ENCODE measurements at regions not wholly inside any gene's neighbourhood (a gene's known extent, or its start where the extent isn't known, plus 50 kb on each side); places are given as distances from the start of the nearest gene placed in this dataset.

- Histone ChIP-seq H3K4me1 (no peaks in the 10 kb centered on the region), H3K36me3 (no peaks in the 10 kb centered on the region)
- intact Hi-C loops (cut with DNase I; ENCODE audit: low total_unique reads): no loop called here
These were observed 50.3 kb upstream of the BTBD3 start for GRCh38 chr20:11867291-11867919.

More at GRCh38 chr20:11867291-11867919, 50.3 kb upstream of the BTBD3 start:
- no peak for DNase-seq
- Histone ChIP-seq H3K4me3 (no peak overlapping the region), H3K27me3 (no peaks in the 10 kb centered on the region), H3K27ac (no peak overlapping the region), H3K9me3 (no peaks in the 10 kb centered on the region)
- TF ChIP-seq, protein P1, sequence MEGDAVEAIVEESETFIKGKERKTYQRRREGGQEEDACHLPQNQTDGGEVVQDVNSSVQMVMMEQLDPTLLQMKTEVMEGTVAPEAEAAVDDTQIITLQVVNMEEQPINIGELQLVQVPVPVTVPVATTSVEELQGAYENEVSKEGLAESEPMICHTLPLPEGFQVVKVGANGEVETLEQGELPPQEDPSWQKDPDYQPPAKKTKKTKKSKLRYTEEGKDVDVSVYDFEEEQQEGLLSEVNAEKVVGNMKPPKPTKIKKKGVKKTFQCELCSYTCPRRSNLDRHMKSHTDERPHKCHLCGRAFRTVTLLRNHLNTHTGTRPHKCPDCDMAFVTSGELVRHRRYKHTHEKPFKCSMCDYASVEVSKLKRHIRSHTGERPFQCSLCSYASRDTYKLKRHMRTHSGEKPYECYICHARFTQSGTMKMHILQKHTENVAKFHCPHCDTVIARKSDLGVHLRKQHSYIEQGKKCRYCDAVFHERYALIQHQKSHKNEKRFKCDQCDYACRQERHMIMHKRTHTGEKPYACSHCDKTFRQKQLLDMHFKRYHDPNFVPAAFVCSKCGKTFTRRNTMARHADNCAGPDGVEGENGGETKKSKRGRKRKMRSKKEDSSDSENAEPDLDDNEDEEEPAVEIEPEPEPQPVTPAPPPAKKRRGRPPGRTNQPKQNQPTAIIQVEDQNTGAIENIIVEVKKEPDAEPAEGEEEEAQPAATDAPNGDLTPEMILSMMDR (IDR thresholded peaks at IDR 0.05): no peak

Data from tibial artery (tissue), 4 donors.